22Rv1 (cell line): ENCODE measurements at regions not wholly inside any gene's neighbourhood (a gene's known extent, or its start where the extent isn't known, plus 50 kb on each side); places are given as distances from the start of the nearest gene placed in this dataset.

Experiments
- H3K27ac ChIP-seq: fragments of 450-650 bp; 2 replicates; pipeline ENCODE4 v1.5.1; 2017
- CTCF ChIP-seq: fragments of 450-650 bp; IDR thresholded peaks from 2 replicates; pipeline ENCODE4 v1.5.1; 2017; ENCODE audit warnings: mild to moderate bottlenecking
- ZFX ChIP-seq: fragments of 450-650 bp; IDR thresholded peaks from 2 replicates; pipeline ENCODE4 v1.6.1; 2017; ENCODE audit warnings: antibody characterized with exemption, borderline replicate concordance

DNA sequence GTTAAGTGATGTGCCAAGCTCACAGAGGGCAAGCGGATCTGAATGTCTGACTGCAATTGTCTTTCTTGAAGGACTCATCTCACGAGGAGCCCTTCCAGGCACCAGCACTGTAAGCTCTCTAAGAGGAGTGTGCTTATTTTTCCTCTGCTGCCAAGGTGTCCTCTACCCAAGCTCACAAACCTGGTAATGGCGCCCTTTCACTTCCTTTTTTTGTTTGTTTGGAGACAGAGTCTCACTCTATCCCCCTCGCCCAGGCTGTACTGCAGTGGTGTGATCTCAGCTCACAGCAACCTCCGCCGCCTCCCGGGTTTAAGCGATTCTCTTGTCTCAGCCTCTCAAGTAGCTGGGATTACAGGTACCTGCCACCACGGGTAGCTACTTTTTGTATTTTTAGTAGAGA, 233.8 kb downstream of the MAP2K4 start:
- no peak for TF ChIP-seq CTCF
- no peak for TF ChIP-seq ZFX
- H3K27ac ChIP-seq: no peak overlapping the region

GRCh38 chr17:12256380-12256995, 235.8 kb downstream of the MAP2K4 start:
- TF ChIP-seq ZFX: no peak
- TF ChIP-seq CTCF: peak; percentile 84

DNA sequence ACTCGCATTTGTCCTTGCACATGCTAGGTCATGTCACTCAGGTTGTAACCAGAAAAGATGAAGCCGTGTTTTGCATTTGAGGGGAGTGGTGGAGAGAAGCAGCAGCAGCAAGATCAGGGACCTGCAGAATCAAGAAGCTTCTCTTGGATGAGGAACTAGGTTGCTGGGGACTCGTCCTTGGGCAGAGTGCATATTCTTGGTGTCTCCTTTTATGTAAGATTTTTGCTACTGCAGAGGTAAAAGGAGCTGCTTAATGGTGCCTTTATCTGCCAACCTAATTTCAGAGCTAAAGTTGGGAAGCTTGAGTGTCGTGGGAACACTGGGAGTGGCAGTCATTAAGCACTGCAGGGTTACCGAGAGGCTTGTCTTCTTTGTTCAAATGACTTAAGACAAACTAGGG, 236.5 kb downstream of the MAP2K4 start:
- H3K27ac ChIP-seq: no peak overlapping the region
- TF ChIP-seq ZFX (no peak), CTCF (no peak)

More at GRCh38 chr17:12256380-12256995, 235.8 kb downstream of the MAP2K4 start:
- no peak overlapping the region for H3K27ac ChIP-seq

DNA sequence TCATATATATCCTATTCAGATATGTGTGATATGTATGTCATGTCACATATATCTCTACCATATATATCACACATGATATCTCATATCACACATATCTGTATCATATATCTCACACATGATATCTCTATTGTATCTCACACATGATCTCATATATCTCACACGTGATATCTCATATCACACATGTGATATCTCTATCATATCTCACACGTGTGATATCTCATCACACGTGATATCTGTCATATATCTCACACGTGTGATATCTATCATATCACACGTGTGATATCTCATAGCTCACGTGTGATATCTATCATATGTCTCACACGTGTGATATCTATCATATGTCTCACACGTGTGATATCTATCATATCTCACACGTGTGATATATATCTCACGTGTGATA, 240.7 kb downstream of the MAP2K4 start:
- no peak overlapping the region for H3K27ac ChIP-seq
- TF ChIP-seq CTCF: no peak
- no peak for TF ChIP-seq ZFX

DNA sequence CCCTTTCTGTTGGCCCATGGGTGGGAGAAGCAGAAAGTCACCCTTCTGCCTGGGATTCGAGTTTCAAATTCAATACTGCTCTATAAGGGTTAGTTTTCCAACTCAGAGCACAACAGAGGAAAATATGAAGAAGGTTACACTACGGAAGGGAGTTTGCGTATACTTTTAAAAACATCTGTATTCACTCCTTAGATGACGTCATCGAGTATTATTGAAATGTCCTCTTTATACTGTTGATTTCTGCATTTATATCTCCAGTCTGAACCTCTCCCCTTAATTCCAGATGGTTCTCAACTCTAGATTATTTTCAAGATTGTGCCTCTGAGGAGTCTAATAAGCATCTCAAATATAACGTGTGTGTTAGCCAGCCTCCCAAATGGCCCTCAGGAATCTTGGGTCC, 249.1 kb downstream of the MAP2K4 start:
- no peak for TF ChIP-seq ZFX
- no peak for TF ChIP-seq CTCF
- H3K27ac ChIP-seq: no peak overlapping the region

GRCh38 chr17:12277827-12278226, 257.1 kb downstream of the MAP2K4 start:
- TF ChIP-seq ZFX (no peak), CTCF (no peak)
- H3K27ac ChIP-seq: no peak overlapping the region

DNA sequence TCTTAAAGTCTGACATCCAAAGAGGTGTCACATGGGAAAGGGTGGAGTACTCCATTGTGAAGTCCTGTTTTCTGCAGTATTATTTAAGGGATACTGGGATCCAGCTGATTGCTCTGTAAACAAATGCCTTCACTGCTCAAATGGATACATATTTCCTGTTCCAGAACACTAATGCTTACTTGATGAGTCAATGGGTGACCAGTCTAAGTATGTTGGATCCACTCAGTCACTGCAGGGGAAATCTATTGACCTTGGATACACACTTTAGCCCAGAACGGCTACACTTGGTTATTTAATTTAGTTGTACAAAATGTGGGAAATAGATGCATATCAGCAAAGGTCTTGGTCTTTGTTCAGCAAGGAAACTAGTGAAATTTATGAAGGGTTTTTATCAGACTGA, 261.4 kb downstream of the MAP2K4 start:
- TF ChIP-seq CTCF (no peak), ZFX (no peak)
- no peak overlapping the region for H3K27ac ChIP-seq
